Esophagus (tissue), 2 donors: ENCODE measurements at regions not wholly inside any gene's neighbourhood (a gene's known extent, or its start where the extent isn't known, plus 50 kb on each side); places are given as distances from the start of the nearest gene placed in this dataset.
"Not testable (repeated sequence)": the region's sequence is repeated elsewhere in the genome, so short reads cannot be mapped to it uniquely, and the experiment has no call there.

Experiments used
- H3K27ac ChIP-seq, 2 donors: one replicate each; pipeline ENCODE4 v1.5.1; 2013; ENCODE audit warnings: low read depth in 2 of 2, mild to moderate bottlenecking in 2 of 2, inconsistent platforms in 1 of 2, low read length in 1 of 2, moderate library complexity in 1 of 2
- H3K27me3 ChIP-seq, 2 donors: one replicate each; pipeline ENCODE4 v1.6.1; 2013; ENCODE audit warnings: low read length in 2 of 2, control low read depth in 1 of 2, mild to moderate bottlenecking in 1 of 2; ENCODE audit not compliant: insufficient read depth in 2 of 2, control insufficient read depth in 1 of 2
- H3K36me3 ChIP-seq, 2 donors: one replicate each; pipeline ENCODE4 v1.6.1; 2013; ENCODE audit warnings: low read length in 1 of 2; ENCODE audit not compliant: control insufficient read depth in 2 of 2, insufficient read depth in 2 of 2
- H3K4me1 ChIP-seq, 2 donors: one replicate each; pipeline ENCODE4 v1.6.1; 2013; ENCODE audit warnings: low read length in 1 of 2; ENCODE audit not compliant: control insufficient read depth in 2 of 2, insufficient read depth in 2 of 2
- H3K4me3 ChIP-seq, 2 donors: one replicate each; pipeline ENCODE4 v1.5.1; 2013; ENCODE audit warnings: low read length in 2 of 2, mild to moderate bottlenecking in 2 of 2, low read depth in 1 of 2, moderate library complexity in 1 of 2
- H3K9me3 ChIP-seq, 2 donors: one replicate each; pipeline ENCODE4 v1.6.1; 2013; ENCODE audit warnings: mild to moderate bottlenecking in 2 of 2, low read depth in 1 of 2, low read length in 1 of 2, moderate library complexity in 1 of 2; ENCODE audit not compliant: control insufficient read depth in 2 of 2, insufficient read depth in 1 of 2
- WGBS, 2 donors: extraction: QIAGEN DNeasy Blood & Tissue Kit; methylation state at CpG; one replicate each; pipeline ENCODE4 v1.1.7; 2013; 5-methylcytosine and 5-hydroxymethylcytosine counted together
- donor health status: healthy with polysubstance abuse.
- donor health status: Bipolar disorder and iron deficiency.

GRCh38 chr6:51184046-51184445, 365.4 kb downstream of the TFAP2B start:
- no peaks in the 10 kb centered on the region for H3K27me3 ChIP-seq
- H3K4me1 ChIP-seq: no peaks in the 10 kb centered on the region
- no peaks in the 10 kb centered on the region for H3K9me3 ChIP-seq
- 83 to 97% methylated on average over 1 of the region's 1 CpG for WGBS, 2 donors
- no peak overlapping the region for H3K27ac ChIP-seq
- H3K4me3 ChIP-seq: no peak overlapping the region
- no peaks in the 10 kb centered on the region for H3K36me3 ChIP-seq

GRCh38 chr6:51193163-51193562, 374.5 kb downstream of the TFAP2B start:
- H3K27ac ChIP-seq, H3K27me3 ChIP-seq, H3K9me3 ChIP-seq, H3K36me3 ChIP-seq, H3K4me3 ChIP-seq, H3K4me1 ChIP-seq: not testable (repeated sequence)
- 76 to 81% methylated on average over 7 of the region's 7 CpGs for WGBS, 2 donors

DNA sequence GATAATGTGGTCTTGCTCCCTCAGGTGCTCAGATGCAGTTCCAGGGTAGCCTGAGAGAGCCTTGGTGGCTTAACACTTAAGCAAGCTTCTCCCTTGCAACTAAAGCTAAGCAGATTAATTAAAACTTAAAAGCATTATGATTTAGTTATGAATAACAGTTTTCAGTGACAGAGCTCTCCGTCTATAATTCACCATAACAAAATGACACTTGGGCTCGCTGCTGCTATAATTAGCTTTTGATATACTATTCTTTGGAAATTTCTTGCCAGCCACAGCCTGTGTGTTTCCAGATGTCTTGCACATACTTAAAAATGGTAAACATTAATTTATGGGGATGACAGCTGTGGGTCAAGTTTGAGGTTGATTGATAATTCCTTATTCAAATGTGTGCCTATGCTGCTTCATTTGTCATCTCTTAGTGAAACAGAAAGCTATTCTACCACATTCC, 380.5 kb downstream of the TFAP2B start:
- Histone ChIP-seq H3K9me3 (no peaks in the 10 kb centered on the region), H3K4me1 (no peaks in the 10 kb centered on the region), H3K36me3 (no peaks in the 10 kb centered on the region), H3K4me3 (no peak overlapping the region), H3K27ac (no peak overlapping the region), H3K27me3 (no peaks in the 10 kb centered on the region)
- WGBS, 2 donors: 66 to 70% methylated on average over 2 of the region's 2 CpGs

GRCh38 chr6:51199733-51200260, 381.1 kb downstream of the TFAP2B start:
- H3K9me3 ChIP-seq: no peaks in the 10 kb centered on the region
- no peaks in the 10 kb centered on the region for H3K4me1 ChIP-seq
- H3K27ac ChIP-seq: no peak overlapping the region
- WGBS, 2 donors: 68 to 70% methylated on average over 5 of the region's 5 CpGs
- H3K36me3 ChIP-seq: no peaks in the 10 kb centered on the region
- no peaks in the 10 kb centered on the region for H3K27me3 ChIP-seq
- H3K4me3 ChIP-seq: no peak overlapping the region

DNA sequence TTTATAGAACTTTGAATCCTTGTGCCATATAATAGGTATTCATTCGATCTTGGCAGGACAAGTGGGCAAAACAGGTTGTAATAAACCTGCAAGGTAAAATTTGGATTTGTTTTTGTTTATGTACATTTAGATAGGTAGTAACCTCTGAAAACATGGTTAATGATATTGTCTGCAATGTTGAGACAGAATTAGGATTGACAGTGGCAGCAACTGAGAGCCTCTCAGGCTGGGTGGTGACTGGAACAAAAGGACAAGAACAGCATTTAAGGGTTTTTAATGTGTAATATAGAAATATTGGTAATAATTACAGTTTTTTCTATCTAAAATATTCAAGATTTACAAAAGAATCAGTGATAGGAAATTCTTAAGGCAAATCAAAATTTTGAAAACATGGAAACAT, 382.0 kb downstream of the TFAP2B start:
- Histone ChIP-seq H3K27ac (no peak overlapping the region), H3K9me3 (no peaks in the 10 kb centered on the region), H3K4me1 (no peaks in the 10 kb centered on the region), H3K4me3 (no peak overlapping the region), H3K27me3 (no peaks in the 10 kb centered on the region), H3K36me3 (no peaks in the 10 kb centered on the region)
- WGBS, 2 donors: 70 to 73% methylated on average over 1 of the region's 1 CpG

DNA sequence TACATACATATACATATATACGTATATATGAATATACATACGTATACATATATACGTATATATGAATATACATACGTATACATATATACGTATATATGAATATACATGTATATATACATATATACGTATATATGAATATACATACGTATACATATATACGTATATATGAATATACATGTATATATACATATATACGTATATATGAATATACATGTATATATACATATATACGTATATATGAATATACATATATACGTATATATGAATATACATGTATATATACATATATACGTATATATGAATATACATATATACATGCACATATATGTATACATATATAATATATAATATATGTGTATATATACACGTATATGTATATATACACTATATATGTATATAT, 384.0 kb downstream of the TFAP2B start:
- not testable (repeated sequence) for H3K27ac ChIP-seq, H3K27me3 ChIP-seq, H3K9me3 ChIP-seq, H3K4me1 ChIP-seq, H3K36me3 ChIP-seq, H3K4me3 ChIP-seq
- WGBS, 2 donors: 90 to 96% methylated on average over 13 of the region's 13 CpGs

DNA sequence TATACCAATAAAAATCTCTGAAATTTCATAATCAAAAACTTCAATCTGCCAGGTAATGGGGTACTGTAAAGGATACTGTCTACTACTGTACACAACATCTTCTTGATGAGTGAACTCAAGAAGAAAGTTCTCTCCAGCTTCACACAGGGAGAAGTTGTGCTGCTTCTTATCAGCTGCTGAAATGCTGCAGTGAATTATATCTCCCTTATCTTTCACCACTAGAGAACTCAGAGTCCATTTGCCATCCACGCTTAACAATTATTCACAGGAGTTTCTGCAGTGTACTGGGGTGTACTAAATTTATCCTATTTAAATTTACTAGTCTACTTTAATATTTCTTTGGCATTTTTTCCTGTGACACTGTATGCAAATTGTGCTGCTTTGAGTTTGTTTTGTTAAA, 384.8 kb downstream of the TFAP2B start:
- H3K36me3 ChIP-seq: no peaks in the 10 kb centered on the region
- H3K9me3 ChIP-seq: no peaks in the 10 kb centered on the region
- no peaks in the 10 kb centered on the region for H3K27me3 ChIP-seq
- H3K27ac ChIP-seq: no peak overlapping the region
- no peak overlapping the region for H3K4me3 ChIP-seq
- WGBS, 2 donors: 54 to 77% methylated on average over 1 of the region's 1 CpG
- H3K4me1 ChIP-seq: no peaks in the 10 kb centered on the region

GRCh38 chr6:51206686-51207085, 388.0 kb downstream of the TFAP2B start:
- 68 to 71% methylated on average over 5 of the region's 5 CpGs for WGBS, 2 donors
- H3K4me3 ChIP-seq, H3K9me3 ChIP-seq, H3K27ac ChIP-seq, H3K27me3 ChIP-seq, H3K36me3 ChIP-seq, H3K4me1 ChIP-seq: not testable (repeated sequence)

GRCh38 chr6:51209651-51210050, 391.0 kb downstream of the TFAP2B start:
- no peaks in the 10 kb centered on the region for H3K9me3 ChIP-seq
- H3K4me3 ChIP-seq: no peak overlapping the region
- no peaks in the 10 kb centered on the region for H3K36me3 ChIP-seq
- no peaks in the 10 kb centered on the region for H3K27me3 ChIP-seq
- WGBS, 2 donors: 86 to 90% methylated on average over 1 of the region's 1 CpG
- no peaks in the 10 kb centered on the region for H3K4me1 ChIP-seq
- no peak overlapping the region for H3K27ac ChIP-seq

- no peaks in the 10 kb centered on the region for H3K9me3 ChIP-seq
- H3K4me1 ChIP-seq: no peaks in the 10 kb centered on the region
- no peaks in the 10 kb centered on the region for H3K36me3 ChIP-seq
- no peaks in the 10 kb centered on the region for H3K27me3 ChIP-seq
- H3K27ac ChIP-seq: no peak overlapping the region
- 28 to 48% methylated on average over 16 of the region's 16 CpGs for WGBS, 2 donors
- H3K4me3 ChIP-seq: no peak overlapping the region
Observed at GRCh38 chr6:51213811-51214210, 395.1 kb downstream of the TFAP2B start.
